Ishikawa (cell line): ENCODE measurements at regions not wholly inside any gene's neighbourhood (a gene's known extent, or its start where the extent isn't known, plus 50 kb on each side); places are given as distances from the start of the nearest gene placed in this dataset.

Source experiments
- CEBPB ChIP-seq: IDR thresholded peaks from 2 replicates; pipeline ENCODE4 v1.6.1; 2012
- CREB1 ChIP-seq: IDR thresholded peaks from 2 replicates; pipeline ENCODE4 v1.6.1; 2012; ENCODE audit warnings: low read depth
- EP300 ChIP-seq: IDR thresholded peaks from 2 replicates; pipeline ENCODE4 v1.6.1; 2012; ENCODE audit warnings: borderline replicate concordance
- FOXM1 ChIP-seq: IDR thresholded peaks from 2 replicates; pipeline ENCODE4 v1.6.1; 2012; ENCODE audit warnings: low read depth, borderline replicate concordance
- RAD21 ChIP-seq: IDR thresholded peaks from 2 replicates; pipeline ENCODE4 v1.6.1; 2012; ENCODE audit warnings: low read depth
- TAF1 ChIP-seq: IDR thresholded peaks from 2 replicates; pipeline ENCODE4 v1.6.1; 2012; ENCODE audit warnings: low read depth, mild to moderate bottlenecking
- YY1 ChIP-seq: IDR thresholded peaks from 2 replicates; pipeline ENCODE4 v1.6.1; 2012; ENCODE audit warnings: low read depth
- TF ChIP-seq, protein P1 (sequence below): IDR thresholded peaks from 2 replicates; pipeline ENCODE4 v1.6.1; 2012

DNA sequence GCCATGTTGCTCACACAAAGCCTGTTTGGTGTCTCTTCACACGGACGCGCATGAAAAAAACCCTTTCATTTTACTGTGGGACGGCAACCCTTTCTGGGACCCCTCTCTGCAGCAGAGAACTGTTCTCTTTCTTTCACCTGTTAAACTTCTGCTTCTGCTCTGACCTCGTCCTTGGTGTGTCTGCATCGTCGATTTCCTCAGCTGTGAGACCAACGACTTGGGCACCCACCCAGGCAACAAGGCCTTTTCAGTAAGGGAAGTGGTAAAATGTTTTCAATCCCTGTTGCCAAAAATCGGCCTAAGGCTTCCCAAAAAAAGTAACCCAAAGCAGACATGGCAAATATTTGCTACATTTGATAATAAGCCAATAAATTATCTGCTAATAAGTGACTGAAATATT, 515.3 kb downstream of the IRS2 start:
- no peak for TF ChIP-seq CREB1
- TF ChIP-seq, protein P1, sequence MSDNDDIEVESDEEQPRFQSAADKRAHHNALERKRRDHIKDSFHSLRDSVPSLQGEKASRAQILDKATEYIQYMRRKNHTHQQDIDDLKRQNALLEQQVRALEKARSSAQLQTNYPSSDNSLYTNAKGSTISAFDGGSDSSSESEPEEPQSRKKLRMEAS, result no peak
- no peak for TF ChIP-seq TAF1
- TF ChIP-seq CEBPB, result no peak
- TF ChIP-seq FOXM1, result no peak
- no peak for TF ChIP-seq RAD21
- TF ChIP-seq YY1, result no peak
- no peak for TF ChIP-seq EP300
